ENCODE measurements at regions not wholly inside any gene's neighbourhood (a gene's known extent, or its start where the extent isn't known, plus 50 kb on each side); places are given as distances from the start of the nearest gene placed in this dataset.

DNA sequence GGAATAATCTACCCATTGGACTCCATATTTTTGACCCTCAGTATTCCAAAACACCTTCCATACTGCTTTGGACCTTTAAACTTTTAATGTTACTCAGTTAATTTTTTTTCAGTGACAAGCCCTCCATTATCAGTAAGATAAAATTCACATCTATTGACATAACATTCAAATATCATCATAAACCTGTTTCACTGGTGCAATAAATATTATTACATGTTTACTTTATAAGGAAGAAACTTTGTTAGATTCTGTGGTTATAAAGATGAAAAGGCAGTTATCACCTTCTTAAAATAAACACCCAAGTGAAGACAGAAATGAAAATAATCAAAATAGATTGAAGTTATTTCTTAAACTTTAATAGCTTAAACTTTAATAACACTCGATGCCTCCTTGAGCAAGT is 758.5 kb upstream of the ADGRL2 start:
- TF ChIP-seq ZNF207 (IDR thresholded peaks at IDR 0.05; ENCODE audit: borderline replicate concordance) (no peak), U2AF2 (IDR thresholded peaks at IDR 0.05; ENCODE audit: low read depth, low read length) (no peak), SRY (CRISPR knock-in tag; IDR thresholded peaks at IDR 0.05) (no peak), U2AF1 (optimal IDR thresholded peaks at IDR 0.05; ENCODE audit: low read depth, low read length) (no peak), SIX4 (CRISPR knock-in tag; IDR thresholded peaks at IDR 0.05) (no peak), SMAD1 (CRISPR knock-in tag; IDR thresholded peaks at IDR 0.05; ENCODE audit: borderline replicate concordance, low read depth) (no peak), KDM1A (CRISPR knock-in tag; IDR thresholded peaks at IDR 0.05) (no peak), DMAP1 (CRISPR knock-in tag; IDR thresholded peaks at IDR 0.05) (no peak)
- in situ Hi-C loops (cut with HindIII; ENCODE audit: extremely low pct_ligation_motif_present, low pct_unique_long_range_greater_than_20kb), result no loop called here
- no peaks in the 10 kb centered on the region for H3K27me3 ChIP-seq (ENCODE audit: control insufficient read depth in 1 of 2, insufficient read depth in 2 of 2, low read length in 2 of 2)
- FAIRE-seq (no peak), DNase-seq (ENCODE audit: low spot score) (no peak), ATAC-seq (no peak)
- H3K27ac ChIP-seq (ENCODE audit: extremely low read length, insufficient read depth, low read length), result no peak overlapping the region
- peaks cover 50% of the 10 kb centered on the region for H3K9me3 ChIP-seq (ENCODE audit: low read length)
- ChIA-PET CTCF (ENCODE audit: low intra/inter-chr PET ratio, low total read pairs) (no interaction called here), POLR2A (no interaction called here)
- H3K4me2 ChIP-seq (ENCODE audit: low read depth, low read length), result no peak overlapping the region
- H3K9ac ChIP-seq (ENCODE audit: insufficient read depth, low read depth, low read length), result no peak overlapping the region
- no peaks in the 10 kb centered on the region for H4K20me1 ChIP-seq (ENCODE audit: insufficient read depth, low read length)
- no peak overlapping the region for H2AFZ ChIP-seq (ENCODE audit: low read length)
- intact Hi-C loops (cut with micrococcal nuclease; ENCODE audit: unreplicated experiment), result no loop called here
- BruUV-seq (replicated peaks), result no TSS peak
- H3K4me3 ChIP-seq (replicated peaks in 1 of 3; ENCODE audit: insufficient read depth in 1 of 3, low read depth in 2 of 3, low read length in 3 of 3), result no peak overlapping the region
- no peaks in the 10 kb centered on the region for H3K36me3 ChIP-seq (replicated peaks in 1 of 2; ENCODE audit: control insufficient read depth in 1 of 2, insufficient read depth in 2 of 2, low read length in 2 of 2)
- no peaks in the 10 kb centered on the region for H3K79me2 ChIP-seq (ENCODE audit: insufficient read depth, low read length)
- H3K4me1 ChIP-seq (ENCODE audit: insufficient read depth, low read length), result no peaks in the 10 kb centered on the region
- 0% methylated on average over 1 of the region's 1 CpG for WGBS (ENCODE audit: low lambda C conversion rate)

GRCh38 chr1:81034291-81034690 is 766.4 kb upstream of the ADGRL2 start:
- Histone ChIP-seq H3K4me2 (ENCODE audit: low read depth, low read length) (no peak overlapping the region), H3K36me3 (replicated peaks in 1 of 2; ENCODE audit: control insufficient read depth in 1 of 2, insufficient read depth in 2 of 2, low read length in 2 of 2) (no peaks in the 10 kb centered on the region), H3K9ac (ENCODE audit: insufficient read depth, low read depth, low read length) (no peak overlapping the region), H3K79me2 (ENCODE audit: insufficient read depth, low read length) (no peaks in the 10 kb centered on the region), H2AFZ (ENCODE audit: low read length) (no peak overlapping the region), H3K4me3 (replicated peaks in 1 of 3; ENCODE audit: insufficient read depth in 1 of 3, low read depth in 2 of 3, low read length in 3 of 3) (no peak overlapping the region), H4K20me1 (ENCODE audit: insufficient read depth, low read length) (no peaks in the 10 kb centered on the region), H3K9me3 (ENCODE audit: low read length) (peaks cover 66% of the 10 kb centered on the region), H3K27me3 (ENCODE audit: control insufficient read depth in 1 of 2, insufficient read depth in 2 of 2, low read length in 2 of 2) (no peaks in the 10 kb centered on the region), H3K27ac (ENCODE audit: extremely low read length, insufficient read depth, low read length) (no peak overlapping the region), H3K4me1 (ENCODE audit: insufficient read depth, low read length) (no peaks in the 10 kb centered on the region)
- TF ChIP-seq ZNF160 (CRISPR knock-in tag; IDR thresholded peaks at IDR 0.05), result no peak
- no peak for TF ChIP-seq NFE2L2 (IDR thresholded peaks at IDR 0.05; ENCODE audit: low read length)
- TF ChIP-seq RBM22 (optimal IDR thresholded peaks at IDR 0.05; ENCODE audit: low read length), result no peak
- TF ChIP-seq ZNF276 (CRISPR knock-in tag; IDR thresholded peaks at IDR 0.05; ENCODE audit: low read depth), result no peak
- TF ChIP-seq NFIC (IDR thresholded peaks at IDR 0.05; ENCODE audit: low read length), result no peak
- TF ChIP-seq FOXO1 (CRISPR knock-in tag; IDR thresholded peaks at IDR 0.05), result no peak
- TF ChIP-seq REL (CRISPR knock-in tag; conservative IDR thresholded peaks at IDR 0.05), result no peak
- TF ChIP-seq BRD4 (CRISPR knock-in tag; IDR thresholded peaks at IDR 0.05), result no peak
- in situ Hi-C loops (cut with HindIII; ENCODE audit: extremely low pct_ligation_motif_present, low pct_unique_long_range_greater_than_20kb), result no loop called here
- 36% methylated on average over 1 of the region's 1 CpG for WGBS (ENCODE audit: low lambda C conversion rate)
- no TSS peak for BruUV-seq (replicated peaks)
- FAIRE-seq (no peak), ATAC-seq (no peak), DNase-seq (ENCODE audit: low spot score) (no peak)
- POLR2A ChIA-PET, result no interaction called here
- CTCF ChIA-PET (ENCODE audit: low intra/inter-chr PET ratio, low total read pairs), result no interaction called here
- intact Hi-C loops (cut with micrococcal nuclease; ENCODE audit: unreplicated experiment), result no loop called here

Data from HepG2 (cell line).